RWPE2 (cell line): ENCODE measurements at regions not wholly inside any gene's neighbourhood (a gene's known extent, or its start where the extent isn't known, plus 50 kb on each side); places are given as distances from the start of the nearest gene placed in this dataset.

Source experiments
- ATAC-seq: fragments of 200-7000 bp; cut with Tn5 transposase; 3 replicates; pipeline ENCODE4 v1.9.1; 2021; ENCODE audit warnings: low read depth
- DNase-seq: peaks from one replicate; pipeline ENCODE4 v3.0.0-alpha.2; 2020; ENCODE audit warnings: low spot score
- H3K27ac ChIP-seq: fragments of 450-650 bp; 2 replicates; pipeline ENCODE4 v1.5.1; 2017; ENCODE audit warnings: mild to moderate bottlenecking; ENCODE audit not compliant: poor library complexity, severe bottlenecking
- H3K27me3 ChIP-seq: fragments of 250-450 bp; sonication (Bioruptor Pico); 2 replicates; pipeline ENCODE4 v1.5.1; 2021; ENCODE audit warnings: mild to moderate bottlenecking, moderate library complexity; ENCODE audit not compliant: insufficient read depth, poor library complexity, severe bottlenecking
- H3K36me3 ChIP-seq: fragments of 250-450 bp; sonication (Bioruptor Pico); 2 replicates; pipeline ENCODE4 v1.5.1; 2020; ENCODE audit warnings: low read depth, mild to moderate bottlenecking, moderate library complexity
- H3K4me1 ChIP-seq: fragments of 250-450 bp; sonication (Bioruptor Pico); 2 replicates; pipeline ENCODE4 v1.5.1; 2021; ENCODE audit warnings: mild to moderate bottlenecking, moderate library complexity; ENCODE audit not compliant: insufficient read depth, poor library complexity, severe bottlenecking
- H3K4me3 ChIP-seq: fragments of 250-450 bp; sonication (Bioruptor Pico); 2 replicates; pipeline ENCODE4 v1.5.1; 2021; ENCODE audit warnings: mild to moderate bottlenecking, moderate library complexity; ENCODE audit not compliant: severe bottlenecking
- H3K9me3 ChIP-seq: fragments of 250-450 bp; sonication (Bioruptor Pico); 2 replicates; pipeline ENCODE4 v1.5.1; 2021; ENCODE audit warnings: mild to moderate bottlenecking, moderate library complexity; ENCODE audit not compliant: severe bottlenecking
- TF ChIP-seq, protein P1 (sequence below): fragments of 450-650 bp; IDR thresholded peaks from one replicate; pipeline ENCODE4 v1.5.1; 2017; ENCODE audit warnings: mild to moderate bottlenecking, moderate library complexity; ENCODE audit not compliant: poor library complexity, severe bottlenecking

DNA sequence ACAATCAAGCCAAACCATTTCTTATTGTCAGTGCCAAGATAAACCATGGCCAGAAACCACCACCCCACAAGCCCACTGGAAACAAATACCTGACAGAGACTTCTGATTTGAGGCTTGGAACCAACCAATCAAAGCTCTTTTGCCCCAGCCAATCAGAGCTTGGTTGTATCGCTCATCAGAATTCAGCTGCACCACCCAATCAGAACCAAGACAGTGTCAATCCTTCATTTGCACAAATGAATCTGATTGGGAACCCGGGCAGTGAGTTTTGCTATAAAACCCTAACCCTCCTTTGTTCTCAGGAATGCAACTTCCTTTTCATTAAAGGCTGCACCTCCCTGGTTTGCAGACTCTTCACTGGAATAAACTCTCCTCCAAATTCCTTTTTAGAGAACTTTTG lies 87.4 kb downstream of the ELAPOR2 start:
- DNase-seq = no peak
- H3K36me3 ChIP-seq = no peaks in the 10 kb centered on the region
- H3K9me3 ChIP-seq = no peaks in the 10 kb centered on the region
- no peak overlapping the region for H3K27ac ChIP-seq
- H3K4me3 ChIP-seq = no peak overlapping the region
- ATAC-seq = no peak
- no peaks in the 10 kb centered on the region for H3K27me3 ChIP-seq
- H3K4me1 ChIP-seq = peaks cover 3% of the 10 kb centered on the region
- TF ChIP-seq, protein P1, sequence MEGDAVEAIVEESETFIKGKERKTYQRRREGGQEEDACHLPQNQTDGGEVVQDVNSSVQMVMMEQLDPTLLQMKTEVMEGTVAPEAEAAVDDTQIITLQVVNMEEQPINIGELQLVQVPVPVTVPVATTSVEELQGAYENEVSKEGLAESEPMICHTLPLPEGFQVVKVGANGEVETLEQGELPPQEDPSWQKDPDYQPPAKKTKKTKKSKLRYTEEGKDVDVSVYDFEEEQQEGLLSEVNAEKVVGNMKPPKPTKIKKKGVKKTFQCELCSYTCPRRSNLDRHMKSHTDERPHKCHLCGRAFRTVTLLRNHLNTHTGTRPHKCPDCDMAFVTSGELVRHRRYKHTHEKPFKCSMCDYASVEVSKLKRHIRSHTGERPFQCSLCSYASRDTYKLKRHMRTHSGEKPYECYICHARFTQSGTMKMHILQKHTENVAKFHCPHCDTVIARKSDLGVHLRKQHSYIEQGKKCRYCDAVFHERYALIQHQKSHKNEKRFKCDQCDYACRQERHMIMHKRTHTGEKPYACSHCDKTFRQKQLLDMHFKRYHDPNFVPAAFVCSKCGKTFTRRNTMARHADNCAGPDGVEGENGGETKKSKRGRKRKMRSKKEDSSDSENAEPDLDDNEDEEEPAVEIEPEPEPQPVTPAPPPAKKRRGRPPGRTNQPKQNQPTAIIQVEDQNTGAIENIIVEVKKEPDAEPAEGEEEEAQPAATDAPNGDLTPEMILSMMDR = no peak

DNA sequence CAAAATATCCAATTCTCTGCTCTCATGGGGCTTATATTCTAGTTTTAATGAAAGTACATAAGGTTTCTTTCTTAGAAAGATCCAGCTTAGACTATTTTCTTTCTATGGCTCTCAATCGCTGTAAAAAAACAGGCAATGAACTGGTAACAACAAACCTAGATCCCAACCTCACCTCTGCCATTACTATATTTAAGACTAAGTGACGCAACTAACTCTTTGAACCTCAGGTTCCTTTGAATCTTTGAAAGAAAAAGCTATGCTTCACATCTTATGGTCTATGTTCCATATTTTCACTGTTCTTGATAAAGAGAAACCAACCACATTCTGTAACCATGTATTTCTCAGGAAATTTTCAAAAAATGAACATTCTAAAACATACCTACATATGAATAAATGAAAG lies 88.5 kb downstream of the ELAPOR2 start:
- no peaks in the 10 kb centered on the region for H3K36me3 ChIP-seq
- H3K27me3 ChIP-seq = no peaks in the 10 kb centered on the region
- ATAC-seq (no peak), DNase-seq (no peak)
- H3K9me3 ChIP-seq = no peaks in the 10 kb centered on the region
- TF ChIP-seq, protein P1 = no peak
- no peak overlapping the region for H3K4me3 ChIP-seq
- H3K27ac ChIP-seq = no peak overlapping the region
- peaks cover 6% of the 10 kb centered on the region for H3K4me1 ChIP-seq

DNA sequence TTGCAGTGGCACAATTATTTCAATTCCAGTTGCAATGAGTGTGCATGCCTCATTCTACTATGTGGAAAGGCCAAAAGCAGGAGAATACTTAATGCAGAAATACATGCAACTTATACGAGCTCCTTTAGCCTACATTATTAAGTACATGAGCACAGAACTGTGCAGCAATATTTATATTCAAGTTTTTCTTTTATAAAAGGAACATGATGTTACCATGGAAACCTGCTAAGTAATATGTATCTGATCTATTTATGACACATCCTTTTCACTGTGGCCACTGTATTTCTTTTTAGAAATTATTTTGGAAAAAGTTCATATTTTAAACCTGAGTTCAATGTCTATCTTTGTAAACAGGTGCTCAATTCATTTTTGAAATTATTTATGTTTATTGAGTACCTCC lies 88.9 kb downstream of the ELAPOR2 start:
- Histone ChIP-seq H3K27me3 (no peaks in the 10 kb centered on the region), H3K9me3 (no peaks in the 10 kb centered on the region), H3K27ac (no peak overlapping the region), H3K4me1 (peaks cover 6% of the 10 kb centered on the region), H3K36me3 (no peaks in the 10 kb centered on the region), H3K4me3 (no peak overlapping the region)
- no peak for ATAC-seq
- no peak for DNase-seq
- TF ChIP-seq, protein P1 = no peak

DNA sequence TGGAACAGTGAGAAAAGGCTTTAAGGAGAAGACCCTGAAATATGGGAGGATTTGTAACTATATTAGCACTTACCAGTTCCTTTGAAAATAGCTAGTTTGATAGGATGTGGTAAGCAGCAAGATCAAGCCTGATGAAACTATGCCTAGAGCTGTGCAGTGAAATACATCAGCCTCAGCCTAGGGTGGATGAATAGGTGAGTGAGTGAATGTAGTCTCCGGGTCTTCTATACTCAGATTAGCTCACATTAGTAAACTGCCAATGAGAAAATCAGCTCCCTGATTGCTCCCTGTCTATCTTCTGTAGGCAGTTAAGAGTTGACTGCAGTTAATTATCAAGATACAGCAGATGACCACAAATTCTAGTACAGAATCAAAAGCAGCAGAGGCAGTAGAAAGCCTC lies 89.6 kb downstream of the ELAPOR2 start:
- TF ChIP-seq, protein P1 = no peak
- DNase-seq (no peak), ATAC-seq (no peak)
- no peaks in the 10 kb centered on the region for H3K9me3 ChIP-seq
- no peaks in the 10 kb centered on the region for H3K36me3 ChIP-seq
- H3K4me1 ChIP-seq = peaks cover 6% of the 10 kb centered on the region
- H3K4me3 ChIP-seq = no peak overlapping the region
- H3K27ac ChIP-seq = no peak overlapping the region
- H3K27me3 ChIP-seq = no peaks in the 10 kb centered on the region

DNA sequence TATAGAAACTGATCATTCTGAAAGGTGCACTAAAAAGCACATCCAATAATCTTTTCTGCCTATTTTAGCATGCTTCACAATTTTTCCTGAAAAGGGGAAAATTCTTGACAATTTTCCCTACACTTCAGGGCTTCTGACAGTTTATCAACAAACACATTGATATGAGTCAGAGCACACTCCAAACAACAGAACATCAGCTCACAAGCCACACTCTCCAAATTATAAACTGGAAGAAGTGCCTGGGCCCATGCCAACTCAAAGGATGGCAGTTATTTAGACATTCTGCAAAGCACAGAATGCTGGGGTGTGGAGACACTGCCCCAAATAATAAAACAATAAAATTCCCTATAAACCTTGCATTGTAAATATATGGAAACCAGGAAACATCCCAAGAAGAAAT lies 90.8 kb downstream of the ELAPOR2 start:
- H3K4me1 ChIP-seq = peaks cover 6% of the 10 kb centered on the region
- H3K27ac ChIP-seq = no peak overlapping the region
- H3K27me3 ChIP-seq = no peaks in the 10 kb centered on the region
- ATAC-seq = no peak
- TF ChIP-seq, protein P1 = no peak
- H3K4me3 ChIP-seq = no peak overlapping the region
- no peaks in the 10 kb centered on the region; the same call in 1 of the 2 replicates for H3K36me3 ChIP-seq
- H3K9me3 ChIP-seq = no peaks in the 10 kb centered on the region
- no peak for DNase-seq
